Endodermal cell (in vitro differentiated cells): ENCODE measurements at regions not wholly inside any gene's neighbourhood (a gene's known extent, or its start where the extent isn't known, plus 50 kb on each side); places are given as distances from the start of the nearest gene placed in this dataset.
"Not testable (repeated sequence)": the region's sequence is repeated elsewhere in the genome, so short reads cannot be mapped to it uniquely, and the experiment has no call there.

Experiments used
- DNase-seq: peaks from one replicate; pipeline ENCODE4 v3.0.0-alpha.2; 2017
- H3K27ac ChIP-seq: 2 replicates; pipeline ENCODE4 v1.5.1; 2013; ENCODE audit warnings: mild to moderate bottlenecking, low read depth, low read length, moderate library complexity
- H3K27me3 ChIP-seq: 2 replicates; pipeline ENCODE4 v1.6.1; 2013; ENCODE audit warnings: mild to moderate bottlenecking, low read length, moderate library complexity; ENCODE audit not compliant: insufficient read depth, control insufficient read depth, poor library complexity, severe bottlenecking
- H3K36me3 ChIP-seq: 2 replicates; pipeline ENCODE4 v1.7.0; 2013; ENCODE audit warnings: mild to moderate bottlenecking, low read length, moderate library complexity; ENCODE audit not compliant: control insufficient read depth, insufficient read depth
- H3K4me1 ChIP-seq: one replicate; pipeline ENCODE4 v1.7.0; 2013; ENCODE audit warnings: low read length; ENCODE audit not compliant: control insufficient read depth, insufficient read depth
- H3K4me3 ChIP-seq: 2 replicates; pipeline ENCODE4 v1.5.1; 2013; ENCODE audit warnings: mild to moderate bottlenecking, low read length, moderate library complexity
- H3K9ac ChIP-seq: 2 replicates; pipeline ENCODE4 v1.6.1; 2013; ENCODE audit warnings: mild to moderate bottlenecking, low read length, moderate library complexity; ENCODE audit not compliant: poor library complexity, severe bottlenecking; ENCODE audit errors: extremely low read depth
- H3K9me3 ChIP-seq: 2 replicates; pipeline ENCODE4 v1.6.1; 2013; ENCODE audit warnings: mild to moderate bottlenecking, low read length, moderate library complexity; ENCODE audit not compliant: control insufficient read depth
- H3K27ac Mint-ChIP-seq: 2 replicates; pipeline ENCODE4 v1.8.0; 2020; ENCODE audit warnings: mixed read lengths
- H3K27me3 Mint-ChIP-seq: 2 replicates; pipeline ENCODE4 v1.8.0; 2021; ENCODE audit warnings: mild to moderate bottlenecking, mixed read lengths; ENCODE audit not compliant: insufficient read depth
- H3K36me3 Mint-ChIP-seq: 2 replicates; pipeline ENCODE4 v1.8.0; 2020; ENCODE audit warnings: low read depth, mixed read lengths
- H3K4me1 Mint-ChIP-seq: 2 replicates; pipeline ENCODE4 v1.8.0; 2020; ENCODE audit warnings: mixed read lengths
- H3K4me3 Mint-ChIP-seq: 2 replicates; pipeline ENCODE4 v1.8.0; 2020; ENCODE audit warnings: mild to moderate bottlenecking, moderate library complexity, mixed read lengths
- H3K9me3 Mint-ChIP-seq: 2 replicates; pipeline ENCODE4 v1.8.0; 2020; ENCODE audit warnings: mild to moderate bottlenecking, mixed read lengths
- WGBS, 2 experiments: methylation state at CpG; one replicate each; pipeline versions ENCODE4 v1.1.5 to v1.1.7; 2013; ENCODE audit warnings: missing lambda C conversion rate in 2 of 2, mixed read lengths in 1 of 2; ENCODE audit not compliant: insufficient coverage in 1 of 2, insufficient read length in 1 of 2; 5-methylcytosine and 5-hydroxymethylcytosine counted together
- TF ChIP-seq, protein P1 (sequence below): fragments of 200-600 bp; sonication (generic); conservative IDR thresholded peaks from 2 replicates; pipeline ENCODE4 v1.5.0; 2021; ENCODE audit warnings: antibody characterized with exemption, mild to moderate bottlenecking

DNA sequence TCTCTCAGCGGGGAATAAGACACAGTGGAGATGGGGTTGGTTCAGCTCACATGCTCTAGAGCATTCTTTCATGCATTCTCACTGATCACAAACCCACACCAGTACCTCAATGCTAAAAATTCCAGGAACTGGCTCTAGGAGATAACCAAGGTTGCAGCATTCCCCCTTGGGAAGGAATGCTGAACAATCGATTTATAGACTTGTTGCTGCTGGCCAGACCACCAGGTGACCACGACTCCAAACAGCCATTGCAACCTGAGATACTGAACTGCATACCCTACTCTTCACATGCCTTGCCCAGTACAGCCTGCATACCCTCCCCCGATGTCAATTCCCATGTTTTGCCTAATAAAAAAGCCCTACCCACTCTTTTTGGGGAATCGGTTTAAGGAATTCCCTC is 75.1 kb upstream of the GPRC5B start:
- no peak overlapping the region for H3K4me3 ChIP-seq
- Mint-ChIP-seq H3K27me3 (no peaks in the 10 kb centered on the region), H3K27ac (no peak overlapping the region), H3K9me3 (no peaks in the 10 kb centered on the region), H3K4me1 (no peaks in the 10 kb centered on the region), H3K36me3 (no peaks in the 10 kb centered on the region), H3K4me3 (no peak overlapping the region)
- no peak for DNase-seq
- TF ChIP-seq, protein P1, sequence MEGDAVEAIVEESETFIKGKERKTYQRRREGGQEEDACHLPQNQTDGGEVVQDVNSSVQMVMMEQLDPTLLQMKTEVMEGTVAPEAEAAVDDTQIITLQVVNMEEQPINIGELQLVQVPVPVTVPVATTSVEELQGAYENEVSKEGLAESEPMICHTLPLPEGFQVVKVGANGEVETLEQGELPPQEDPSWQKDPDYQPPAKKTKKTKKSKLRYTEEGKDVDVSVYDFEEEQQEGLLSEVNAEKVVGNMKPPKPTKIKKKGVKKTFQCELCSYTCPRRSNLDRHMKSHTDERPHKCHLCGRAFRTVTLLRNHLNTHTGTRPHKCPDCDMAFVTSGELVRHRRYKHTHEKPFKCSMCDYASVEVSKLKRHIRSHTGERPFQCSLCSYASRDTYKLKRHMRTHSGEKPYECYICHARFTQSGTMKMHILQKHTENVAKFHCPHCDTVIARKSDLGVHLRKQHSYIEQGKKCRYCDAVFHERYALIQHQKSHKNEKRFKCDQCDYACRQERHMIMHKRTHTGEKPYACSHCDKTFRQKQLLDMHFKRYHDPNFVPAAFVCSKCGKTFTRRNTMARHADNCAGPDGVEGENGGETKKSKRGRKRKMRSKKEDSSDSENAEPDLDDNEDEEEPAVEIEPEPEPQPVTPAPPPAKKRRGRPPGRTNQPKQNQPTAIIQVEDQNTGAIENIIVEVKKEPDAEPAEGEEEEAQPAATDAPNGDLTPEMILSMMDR = no peak
- no peaks in the 10 kb centered on the region for H3K27me3 ChIP-seq
- no peaks in the 10 kb centered on the region for H3K36me3 ChIP-seq
- H3K4me1 ChIP-seq = no peaks in the 10 kb centered on the region
- 81 to 90% methylated on average over 3 to 5 of the region's 5 CpGs for WGBS, 2 experiments
- no peak overlapping the region for H3K9ac ChIP-seq
- no peak overlapping the region for H3K27ac ChIP-seq
- no peaks in the 10 kb centered on the region for H3K9me3 ChIP-seq

DNA sequence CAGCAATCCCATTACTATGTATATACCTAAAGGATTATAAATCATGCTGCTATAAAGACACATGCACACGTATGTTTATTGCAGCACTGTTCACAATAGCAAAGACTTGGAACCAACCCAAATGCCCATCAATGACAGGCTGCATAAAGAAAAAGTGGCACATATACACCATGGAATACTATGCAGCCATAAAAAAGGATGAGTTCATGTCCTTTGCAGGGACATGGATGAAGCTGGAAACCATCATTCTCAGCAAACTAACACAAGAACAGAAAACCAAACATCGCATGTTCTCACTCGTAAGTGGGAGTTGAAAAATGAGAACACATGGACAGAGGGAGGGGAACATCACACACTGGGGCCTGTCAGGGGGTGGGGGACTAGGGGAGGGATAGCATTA is 71.2 kb upstream of the GPRC5B start:
- H3K27me3 Mint-ChIP-seq, H3K27ac ChIP-seq, H3K9me3 ChIP-seq, H3K4me1 Mint-ChIP-seq, H3K36me3 ChIP-seq, H3K9ac ChIP-seq, H3K27me3 ChIP-seq, H3K27ac Mint-ChIP-seq, H3K4me1 ChIP-seq, H3K4me3 ChIP-seq, H3K4me3 Mint-ChIP-seq, DNase-seq, H3K9me3 Mint-ChIP-seq, H3K36me3 Mint-ChIP-seq: not testable (repeated sequence)
- 94% methylated on average over 3 of the region's 3 CpGs; no CpG with 5 or more reads in 1 of the 2 experiments for WGBS, 2 experiments

DNA sequence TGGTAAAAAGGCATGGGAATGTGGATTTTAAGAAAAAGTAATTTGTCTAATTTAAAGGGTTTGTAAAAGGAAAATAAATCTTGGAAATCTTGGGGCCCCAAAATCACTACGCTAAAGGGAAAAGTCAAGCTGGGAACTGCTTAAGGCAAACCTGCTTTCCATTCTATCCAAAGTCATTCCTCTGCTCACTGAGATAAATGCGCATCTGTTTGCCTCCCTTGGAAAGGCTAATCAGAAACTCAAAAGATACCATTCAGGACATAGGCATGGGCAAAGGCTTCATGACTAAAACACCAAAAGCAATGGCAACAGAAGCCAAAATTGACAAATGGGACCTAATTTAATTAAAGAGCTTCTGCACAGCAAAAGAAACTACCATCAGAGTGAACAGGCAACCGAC is 70.4 kb upstream of the GPRC5B start:
- DNase-seq, H3K27me3 Mint-ChIP-seq, H3K4me3 Mint-ChIP-seq, H3K4me1 ChIP-seq, H3K4me1 Mint-ChIP-seq, H3K9me3 Mint-ChIP-seq, H3K9me3 ChIP-seq, H3K9ac ChIP-seq, H3K36me3 Mint-ChIP-seq, H3K27ac Mint-ChIP-seq, H3K27me3 ChIP-seq, H3K27ac ChIP-seq, H3K36me3 ChIP-seq, H3K4me3 ChIP-seq: not testable (repeated sequence)
- 56 to 58% methylated on average over 2 to 3 of the region's 3 CpGs for WGBS, 2 experiments

DNA sequence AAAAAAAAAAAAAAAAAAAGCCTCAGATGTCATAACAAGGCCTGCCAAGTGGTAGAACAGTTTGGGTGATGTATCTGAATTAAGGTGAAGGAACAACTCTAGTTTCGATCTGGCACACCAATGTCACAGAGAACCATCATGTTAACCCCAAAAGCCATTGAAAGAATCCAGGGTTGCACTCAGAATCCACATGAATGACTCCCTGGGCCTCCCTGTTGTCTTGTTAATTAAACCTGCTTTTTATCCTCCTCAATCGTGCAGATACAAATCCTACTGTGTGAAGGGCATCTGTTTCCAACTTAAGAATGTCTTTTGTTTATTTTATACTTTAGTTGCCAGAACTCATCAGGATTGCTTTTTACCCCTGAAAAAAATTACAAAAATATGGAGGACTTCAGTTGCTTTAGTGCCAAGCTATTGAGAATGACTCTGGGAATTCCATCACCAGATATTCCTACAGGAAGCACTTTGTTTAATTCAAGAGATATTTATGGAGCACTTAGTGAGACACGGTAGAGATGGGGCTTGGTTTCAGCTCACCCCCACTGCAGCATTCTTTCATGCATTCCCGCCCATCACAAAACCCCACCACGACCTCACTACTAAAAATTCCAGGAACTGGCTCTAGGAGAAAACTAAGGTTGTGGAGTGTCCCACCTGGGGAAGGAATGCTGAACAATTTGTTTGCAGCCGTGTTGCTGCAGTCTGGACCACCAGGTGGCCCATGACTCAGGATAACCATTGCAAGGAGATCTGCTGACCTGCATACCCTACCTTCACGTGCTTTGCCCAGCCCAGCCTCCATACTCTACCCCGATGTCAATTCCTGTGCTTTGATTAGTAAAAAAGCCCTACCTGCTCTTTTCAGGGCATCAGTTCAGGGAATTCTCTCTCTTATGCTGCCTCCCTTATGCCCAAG is 63.8 kb upstream of the GPRC5B start:
- Histone ChIP-seq H3K27me3 (no peaks in the 10 kb centered on the region), H3K9ac (no peak overlapping the region), H3K4me1 (no peaks in the 10 kb centered on the region), H3K9me3 (no peaks in the 10 kb centered on the region), H3K36me3 (no peaks in the 10 kb centered on the region), H3K27ac (no peak overlapping the region), H3K4me3 (no peak overlapping the region)
- Mint-ChIP-seq H3K9me3 (no peaks in the 10 kb centered on the region), H3K4me3 (no peak overlapping the region), H3K27ac (no peak overlapping the region), H3K4me1 (no peaks in the 10 kb centered on the region), H3K36me3 (no peaks in the 10 kb centered on the region), H3K27me3 (no peaks in the 10 kb centered on the region)
- no peak for DNase-seq
- 40 to 49% methylated on average over 4 to 8 of the region's 8 CpGs for WGBS, 2 experiments
- TF ChIP-seq, protein P1 = no peak
